Sigmoid colon (tissue), 6 donors: ENCODE measurements at regions not wholly inside any gene's neighbourhood (a gene's known extent, or its start where the extent isn't known, plus 50 kb on each side); places are given as distances from the start of the nearest gene placed in this dataset.

Experiments
- DNase-seq: peaks from one replicate; pipeline ENCODE4 v3.0.0-alpha.2; 2019
- H3K27ac ChIP-seq, 4 donors: fragments of 200-600 bp; sonication (generic); one replicate each; pipeline ENCODE4 v1.5.1; 2016 to 2019; ENCODE audit warnings: mild to moderate bottlenecking in 1 of 4
- H3K27me3 ChIP-seq, 3 donors: fragments of 200-600 bp; sonication (generic); one replicate each; pipeline ENCODE4 v1.5.1; 2019; ENCODE audit warnings: mild to moderate bottlenecking in 1 of 3
- H3K36me3 ChIP-seq, 4 donors: fragments of 200-600 bp; sonication (generic); one replicate each; pipeline ENCODE4 v1.5.1; 2016 to 2019
- H3K4me1 ChIP-seq, 4 donors: fragments of 200-600 bp; sonication (generic); one replicate each; pipeline ENCODE4 v1.5.1; 2017 to 2019
- H3K4me3 ChIP-seq, 4 donors: fragments of 200-600 bp; sonication (generic); one replicate each; pipeline ENCODE4 v1.5.1; 2017 to 2019; ENCODE audit warnings: mild to moderate bottlenecking in 2 of 4, moderate library complexity in 1 of 4
- H3K9me3 ChIP-seq, 4 donors: fragments of 200-600 bp in 3 of 4; sonication (generic) in 3 of 4; one replicate each; pipeline versions ENCODE4 v1.5.1 to v1.6.1; 2013 to 2019
- EP300 ChIP-seq, 4 donors: sonication (generic); formaldehyde crosslinking; IDR thresholded peaks; one replicate each; pipeline ENCODE4 v1.6.1; 2017; ENCODE audit warnings: antibody characterized with exemption in 4 of 4
- POLR2A ChIP-seq, 2 donors: fragments of 450-650 bp; IDR thresholded peaks; one replicate each; pipeline ENCODE4 v1.6.1; 2016; ENCODE audit warnings: antibody characterized with exemption in 2 of 2, mild to moderate bottlenecking in 2 of 2, moderate library complexity in 2 of 2
- POLR2AphosphoS5 ChIP-seq, 4 donors: sonication (generic); formaldehyde crosslinking; IDR thresholded peaks; one replicate each; pipeline ENCODE4 v1.6.1; 2017; ENCODE audit warnings: antibody characterized with exemption in 4 of 4
- whole genome bisulfite sequencing, 2 donors: extraction: QIAGEN DNeasy Blood & Tissue Kit; methylation state at CpG; one replicate each; pipeline ENCODE4 v1.1.7; 2013; 5-methylcytosine and 5-hydroxymethylcytosine counted together
- intact Hi-C: fragments of 100-400 bp; cut with DNase I; formaldehyde crosslinking; loops from one replicate; pipeline ENCODE4 v1.15.1; 2023
- TF ChIP-seq, protein P1 (sequence below), 4 experiments: fragments of 450-650 bp in 3 of 4; fragments of 200-600 bp in 1 of 4; IDR thresholded peaks; one replicate each; pipeline ENCODE4 v1.5.1; 2016 to 2019; ENCODE audit warnings: antibody characterized with exemption in 4 of 4, mild to moderate bottlenecking in 3 of 4, moderate library complexity in 2 of 4
- donor health status: healthy with polysubstance abuse.
- donor health status: healthy.

DNA sequence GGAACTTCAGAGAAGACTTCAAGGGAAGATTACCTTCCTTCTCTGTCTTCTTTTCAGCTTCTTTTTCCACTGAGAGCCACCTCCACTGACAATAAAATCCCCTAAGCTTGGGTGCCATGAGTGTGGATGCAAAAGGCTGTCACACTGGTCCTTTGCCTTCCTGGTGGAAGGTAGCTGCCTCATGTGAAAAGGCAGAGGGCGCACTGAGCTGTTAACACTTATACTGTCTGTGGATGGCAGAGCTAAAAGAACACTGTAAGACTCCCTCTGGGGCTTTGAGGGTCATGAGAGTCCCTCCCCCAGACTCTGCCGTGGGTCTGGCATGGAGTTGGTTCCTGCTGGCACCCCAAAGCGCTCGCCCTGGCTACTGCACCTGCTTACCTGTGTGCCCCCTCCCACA lies 536.7 kb upstream of the IMPG1 start:
- peaks cover 0 to 2% (median 0%) of the 10 kb centered on the region in 4 donors for H3K9me3 ChIP-seq
- WGBS, 2 donors: 84 to 85% methylated on average over 4 of the region's 4 CpGs
- intact Hi-C loops: no loop called here

GRCh38 chr6:76594109-76594508 lies 521.6 kb upstream of the IMPG1 start:
- no peak overlapping the region for H3K27ac ChIP-seq
- TF ChIP-seq POLR2A (IDR thresholded peaks at IDR 0.05) (no peak), POLR2AphosphoS5 (IDR thresholded peaks at IDR 0.05) (no peak), EP300 (IDR thresholded peaks at IDR 0.05) (no peak)
- TF ChIP-seq, protein P1, sequence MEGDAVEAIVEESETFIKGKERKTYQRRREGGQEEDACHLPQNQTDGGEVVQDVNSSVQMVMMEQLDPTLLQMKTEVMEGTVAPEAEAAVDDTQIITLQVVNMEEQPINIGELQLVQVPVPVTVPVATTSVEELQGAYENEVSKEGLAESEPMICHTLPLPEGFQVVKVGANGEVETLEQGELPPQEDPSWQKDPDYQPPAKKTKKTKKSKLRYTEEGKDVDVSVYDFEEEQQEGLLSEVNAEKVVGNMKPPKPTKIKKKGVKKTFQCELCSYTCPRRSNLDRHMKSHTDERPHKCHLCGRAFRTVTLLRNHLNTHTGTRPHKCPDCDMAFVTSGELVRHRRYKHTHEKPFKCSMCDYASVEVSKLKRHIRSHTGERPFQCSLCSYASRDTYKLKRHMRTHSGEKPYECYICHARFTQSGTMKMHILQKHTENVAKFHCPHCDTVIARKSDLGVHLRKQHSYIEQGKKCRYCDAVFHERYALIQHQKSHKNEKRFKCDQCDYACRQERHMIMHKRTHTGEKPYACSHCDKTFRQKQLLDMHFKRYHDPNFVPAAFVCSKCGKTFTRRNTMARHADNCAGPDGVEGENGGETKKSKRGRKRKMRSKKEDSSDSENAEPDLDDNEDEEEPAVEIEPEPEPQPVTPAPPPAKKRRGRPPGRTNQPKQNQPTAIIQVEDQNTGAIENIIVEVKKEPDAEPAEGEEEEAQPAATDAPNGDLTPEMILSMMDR (IDR thresholded peaks at IDR 0.05): no peak
- no peaks in the 10 kb centered on the region for H3K27me3 ChIP-seq
- no peak for DNase-seq
- WGBS, 2 donors: 67 to 76% methylated on average over 3 of the region's 3 CpGs
- no peak overlapping the region for H3K4me3 ChIP-seq
- no peaks in the 10 kb centered on the region for H3K4me1 ChIP-seq
- intact Hi-C loops: no loop called here
- H3K36me3 ChIP-seq: no peaks in the 10 kb centered on the region
- no peaks in the 10 kb centered on the region for H3K9me3 ChIP-seq

More for the DNA sequence above, 536.7 kb upstream of the IMPG1 start:
- DNase-seq: no peak
- no peak overlapping the region for H3K27ac ChIP-seq
- H3K4me1 ChIP-seq: no peaks in the 10 kb centered on the region
- no peaks in the 10 kb centered on the region for H3K36me3 ChIP-seq
- H3K27me3 ChIP-seq: no peaks in the 10 kb centered on the region
- TF ChIP-seq POLR2AphosphoS5 (IDR thresholded peaks at IDR 0.05) (no peak), EP300 (IDR thresholded peaks at IDR 0.05) (no peak), POLR2A (IDR thresholded peaks at IDR 0.05) (no peak)
- TF ChIP-seq, protein P1 (IDR thresholded peaks at IDR 0.05): no peak
- no peak overlapping the region for H3K4me3 ChIP-seq

- H3K4me1 ChIP-seq: no peaks in the 10 kb centered on the region
- no peak overlapping the region for H3K4me3 ChIP-seq
- WGBS, 2 donors: 74 to 90% methylated on average over 3 of the region's 3 CpGs
- intact Hi-C loops: no loop called here
- H3K27ac ChIP-seq: no peak overlapping the region
- no peaks in the 10 kb centered on the region for H3K27me3 ChIP-seq
- no peaks in the 10 kb centered on the region for H3K9me3 ChIP-seq
- TF ChIP-seq EP300 (IDR thresholded peaks at IDR 0.05): no peak
- TF ChIP-seq, protein P1 (IDR thresholded peaks at IDR 0.05): no peak
- no peak for TF ChIP-seq POLR2A (IDR thresholded peaks at IDR 0.05)
- no peak for TF ChIP-seq POLR2AphosphoS5 (IDR thresholded peaks at IDR 0.05)
- no peak for DNase-seq
- H3K36me3 ChIP-seq: no peaks in the 10 kb centered on the region
These were observed 521.2 kb upstream of the IMPG1 start for GRCh38 chr6:76593668-76594067.

DNA sequence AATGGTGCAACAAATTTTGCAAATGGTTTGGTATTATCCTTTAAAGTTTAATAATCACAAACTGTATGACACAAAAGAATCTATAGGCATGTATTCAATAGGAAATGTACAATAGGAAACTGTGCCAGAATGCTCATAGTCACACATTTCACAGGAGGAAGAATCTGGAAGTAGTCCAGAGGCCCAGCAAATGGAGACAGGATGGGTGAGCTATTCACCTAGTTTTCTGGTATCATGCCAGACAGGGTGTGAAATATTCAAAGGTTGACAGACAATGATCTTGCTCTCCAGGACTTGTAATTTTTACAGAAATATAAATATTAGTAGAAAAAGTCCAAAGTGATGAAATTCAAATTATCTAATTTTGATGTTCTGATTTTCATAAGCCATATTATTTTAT lies 520.1 kb upstream of the IMPG1 start:
- Histone ChIP-seq H3K36me3 (no peaks in the 10 kb centered on the region), H3K27ac (no peak overlapping the region), H3K4me1 (no peaks in the 10 kb centered on the region), H3K27me3 (no peaks in the 10 kb centered on the region), H3K4me3 (no peak overlapping the region), H3K9me3 (no peaks in the 10 kb centered on the region)
- no peak for DNase-seq
- TF ChIP-seq POLR2AphosphoS5 (IDR thresholded peaks at IDR 0.05) (no peak), POLR2A (IDR thresholded peaks at IDR 0.05) (no peak), EP300 (IDR thresholded peaks at IDR 0.05) (no peak)
- TF ChIP-seq, protein P1 (IDR thresholded peaks at IDR 0.05): no peak
- intact Hi-C loops: no loop called here

GRCh38 chr6:76587271-76587670 lies 514.8 kb upstream of the IMPG1 start:
- Histone ChIP-seq H3K9me3 (no peaks in the 10 kb centered on the region), H3K27ac (no peak overlapping the region), H3K36me3 (no peaks in the 10 kb centered on the region), H3K4me3 (no peak overlapping the region), H3K27me3 (no peaks in the 10 kb centered on the region), H3K4me1 (no peaks in the 10 kb centered on the region)
- DNase-seq: no peak
- 14 to 53% methylated on average over 2 of the region's 2 CpGs for WGBS, 2 donors
- intact Hi-C loops: no loop called here
- TF ChIP-seq, protein P1 (IDR thresholded peaks at IDR 0.05): no peak
- TF ChIP-seq POLR2A (IDR thresholded peaks at IDR 0.05) (no peak), EP300 (IDR thresholded peaks at IDR 0.05) (no peak), POLR2AphosphoS5 (IDR thresholded peaks at IDR 0.05) (no peak)
